HepG2 (cell line): ENCODE measurements at regions not wholly inside any gene's neighbourhood (a gene's known extent, or its start where the extent isn't known, plus 50 kb on each side); places are given as distances from the start of the nearest gene placed in this dataset.
"Not testable (repeated sequence)": the region's sequence is repeated elsewhere in the genome, so short reads cannot be mapped to it uniquely, and the experiment has no call there.

Experiments used
- EZH2 ChIP-seq: conservative IDR thresholded peaks from 2 replicates; pipeline ENCODE4 v1.6.1; 2012; ENCODE audit warnings: mild to moderate bottlenecking, low read depth, low read length, moderate library complexity
- HOXA9 ChIP-seq: sonication (generic); formaldehyde crosslinking; IDR thresholded peaks from 2 replicates; pipeline ENCODE4 v1.8.1; 2022; ENCODE audit warnings: missing genetic modification reagents, mild to moderate bottlenecking, moderate library complexity, borderline replicate concordance
- KAT7 ChIP-seq: IDR thresholded peaks from 2 replicates; pipeline ENCODE4 v1.6.1; 2018; ENCODE audit warnings: borderline replicate concordance, missing compliant biosample characterization
- ZNF20 ChIP-seq: sonication (generic); formaldehyde crosslinking; IDR thresholded peaks from 2 replicates; pipeline ENCODE4 v1.4.0; 2020; ENCODE audit warnings: mild to moderate bottlenecking, moderate library complexity, missing genetic modification reagents
- ZNF512 ChIP-seq: sonication (generic); formaldehyde crosslinking; IDR thresholded peaks from 2 replicates; pipeline ENCODE4 v1.4.0; 2020; ENCODE audit warnings: mild to moderate bottlenecking, missing genetic modification reagents
- ZNF513 ChIP-seq: sonication (generic); formaldehyde crosslinking; conservative IDR thresholded peaks from 2 replicates; pipeline ENCODE4 v1.5.0; 2020; ENCODE audit warnings: missing genetic modification reagents

GRCh38 chr10:36769741-36770140, 355.7 kb upstream of the ANKRD30A start:
- TF ChIP-seq EZH2; HOXA9 (CRISPR knock-in tag); ZNF20 (CRISPR knock-in tag); KAT7 (CRISPR knock-in tag); ZNF512 (CRISPR knock-in tag); ZNF513 (CRISPR knock-in tag): not testable (repeated sequence)
